Kidney (tissue), 13 donors: ENCODE measurements at regions not wholly inside any gene's neighbourhood (a gene's known extent, or its start where the extent isn't known, plus 50 kb on each side); places are given as distances from the start of the nearest gene placed in this dataset.

Experiments
- DNase-seq, 5 donors: peaks; one replicate each; pipeline ENCODE4 v3.0.0-alpha.2; 2013 to 2020
- FAIRE-seq: peaks from 2 replicates; lab custom pipeline; 2012; peaks lifted over from hg19 to GRCh38; lab: Jason Lieb, UNC
- H3K27ac ChIP-seq, 2 donors: one replicate each; pipeline ENCODE4 v1.7.0; 2013; ENCODE audit warnings: low read depth in 2 of 2, low read length in 2 of 2, inconsistent platforms in 1 of 2
- H3K27me3 ChIP-seq: one replicate; pipeline ENCODE4 v1.7.1; 2013; ENCODE audit warnings: low read length, inconsistent platforms; ENCODE audit not compliant: control insufficient read depth, insufficient read depth
- H3K36me3 ChIP-seq, 3 donors: one replicate each; pipeline versions ENCODE4 v1.7.0 to v1.7.1; 2013; ENCODE audit warnings: low read length in 3 of 3, control low read depth in 1 of 3, inconsistent platforms in 1 of 3; ENCODE audit not compliant: insufficient read depth in 3 of 3, control insufficient read depth in 2 of 3
- H3K4me1 ChIP-seq, 3 donors: one replicate each; pipeline versions ENCODE4 v1.7.0 to v1.7.1; 2013; ENCODE audit warnings: low read length in 3 of 3, inconsistent platforms in 1 of 3, low read depth in 1 of 3; ENCODE audit not compliant: control insufficient read depth in 2 of 3, insufficient read depth in 2 of 3
- H3K4me3 ChIP-seq, 3 donors: one replicate each; pipeline versions ENCODE4 v1.7.0 to v1.8.1; 2013; ENCODE audit warnings: low read length in 3 of 3, control low read depth in 1 of 3, inconsistent platforms in 1 of 3
- H3K9ac ChIP-seq, 3 donors: one replicate each; pipeline versions ENCODE4 v1.7.0 to v1.7.1; 2013; ENCODE audit warnings: low read length in 3 of 3, control low read depth in 1 of 3, inconsistent platforms in 1 of 3
- H3K9me3 ChIP-seq, 3 donors: one replicate each; pipeline versions ENCODE4 v1.7.0 to v1.7.1; 2013; ENCODE audit warnings: low read length in 3 of 3, control low read depth in 1 of 3, inconsistent platforms in 1 of 3; ENCODE audit not compliant: control insufficient read depth in 2 of 3, insufficient read depth in 1 of 3
- CTCF ChIP-seq: IDR thresholded peaks from 3 replicates; pipeline ENCODE4 v1.5.1; 2012; ENCODE audit warnings: mild to moderate bottlenecking, moderate library complexity, borderline replicate concordance; ENCODE audit not compliant: insufficient read depth; ENCODE audit errors: extremely low read depth
- intact Hi-C: fragments of 100-400 bp; cut with DNase I; formaldehyde crosslinking; loops from one replicate; pipeline ENCODE4 v1.11.1; 2022
- donor health status: control.
- donor health status: control.
- donor health status: control.
- donor health status: control.
- donor health status: control.
- donor health status: DM: yes; HTN: yes; CAD: no.
- donor health status: Normal renal cell carcinoma (clear cell type).

GRCh38 chr7:124643311-124643811 is 122.2 kb downstream of the GPR37 start:
- Histone ChIP-seq H3K4me3 (no peak overlapping the region), H3K36me3 (no peaks in the 10 kb centered on the region), H3K27ac (no peak overlapping the region), H3K27me3 (no peaks in the 10 kb centered on the region), H3K9me3 (no peaks in the 10 kb centered on the region), H3K4me1 (no peaks in the 10 kb centered on the region), H3K9ac (no peak overlapping the region)
- FAIRE-seq (no peak), DNase-seq (no peak)
- TF ChIP-seq CTCF: no peak
- intact Hi-C loops: no loop called here

GRCh38 chr7:124635416-124635815 is 130.2 kb downstream of the GPR37 start:
- DNase-seq: no peak
- no peaks in the 10 kb centered on the region for H3K36me3 ChIP-seq
- H3K27me3 ChIP-seq: no peaks in the 10 kb centered on the region
- intact Hi-C loops: no loop called here
- no peak overlapping the region for H3K4me3 ChIP-seq
- H3K9ac ChIP-seq: no peak overlapping the region
- no peak overlapping the region for H3K27ac ChIP-seq
- no peaks in the 10 kb centered on the region for H3K4me1 ChIP-seq
- no peak for TF ChIP-seq CTCF
- no peaks in the 10 kb centered on the region for H3K9me3 ChIP-seq
- FAIRE-seq: no peak

- Histone ChIP-seq H3K36me3 (no peaks in the 10 kb centered on the region), H3K4me3 (no peak overlapping the region), H3K9me3 (no peaks in the 10 kb centered on the region), H3K27ac (no peak overlapping the region), H3K9ac (no peak overlapping the region), H3K27me3 (no peaks in the 10 kb centered on the region), H3K4me1 (no peaks in the 10 kb centered on the region)
- TF ChIP-seq CTCF: no peak
- no peak for DNase-seq
- FAIRE-seq: no peak
- intact Hi-C loops: no loop called here
These were observed 131.9 kb downstream of the GPR37 start for GRCh38 chr7:124633740-124634139.

- Histone ChIP-seq H3K4me3 (no peak overlapping the region), H3K9me3 (peaks cover 0 to 2% (median 0%) of the 10 kb centered on the region in 3 donors), H3K27me3 (no peaks in the 10 kb centered on the region), H3K27ac (no peak overlapping the region), H3K9ac (no peak overlapping the region), H3K36me3 (no peaks in the 10 kb centered on the region), H3K4me1 (no peaks in the 10 kb centered on the region)
- intact Hi-C loops: no loop called here
- no peak for FAIRE-seq
- no peak for TF ChIP-seq CTCF
- DNase-seq: no peak
These were observed 135.2 kb downstream of the GPR37 start for GRCh38 chr7:124630395-124630794.
